Astrocyte (in vitro differentiated cells and primary cell): ENCODE measurements at regions not wholly inside any gene's neighbourhood (a gene's known extent, or its start where the extent isn't known, plus 50 kb on each side); places are given as distances from the start of the nearest gene placed in this dataset.

ENCODE experiments used
- DNase-seq: peaks from one replicate; pipeline ENCODE4 v3.0.0-alpha.2; 2010; ENCODE audit warnings: low read depth
- FAIRE-seq: peaks from 2 replicates; lab custom pipeline; 2011; peaks lifted over from hg19 to GRCh38; lab: Jason Lieb, UNC
- H2AFZ ChIP-seq: 2 replicates; pipeline ENCODE4 v1.6.0; 2012; ENCODE audit warnings: low read depth, low read length, inconsistent platforms
- H3K27ac ChIP-seq: 2 replicates; pipeline ENCODE4 v1.5.1; 2011; ENCODE audit warnings: low read depth, low read length, inconsistent platforms
- H3K27me3 ChIP-seq: 2 replicates; pipeline ENCODE4 v1.6.0; 2011; ENCODE audit warnings: low read length, inconsistent platforms; ENCODE audit not compliant: insufficient read depth
- H3K36me3 ChIP-seq: 2 replicates; pipeline ENCODE4 v1.5.1; 2011; ENCODE audit warnings: low read length, inconsistent platforms; ENCODE audit not compliant: insufficient read depth
- H3K4me1 ChIP-seq: 2 replicates; pipeline ENCODE4 v1.5.1; 2011; ENCODE audit warnings: low read length, inconsistent platforms; ENCODE audit not compliant: insufficient read depth
- H3K4me2 ChIP-seq: 2 replicates; pipeline ENCODE4 v1.6.0; 2012; ENCODE audit warnings: low read length, inconsistent platforms
- H3K4me3 ChIP-seq: 2 replicates; pipeline ENCODE4 v1.5.1; 2011; ENCODE audit warnings: low read depth, mild to moderate bottlenecking, low read length, inconsistent platforms; ENCODE audit not compliant: insufficient read depth
- H3K79me2 ChIP-seq: 2 replicates; pipeline ENCODE4 v1.6.0; 2012; ENCODE audit warnings: mild to moderate bottlenecking, low read length, inconsistent platforms; ENCODE audit not compliant: insufficient read depth
- H3K9ac ChIP-seq: 2 replicates; pipeline ENCODE4 v1.6.0; 2012; ENCODE audit warnings: mild to moderate bottlenecking, low read length, inconsistent platforms
- H3K9me3 ChIP-seq: 2 replicates; pipeline ENCODE4 v1.5.1; 2012; ENCODE audit warnings: low read depth, mild to moderate bottlenecking, low read length, inconsistent platforms; ENCODE audit not compliant: insufficient read depth
- H4K20me1 ChIP-seq: 2 replicates; pipeline ENCODE4 v1.6.0; 2012; ENCODE audit warnings: low read length, inconsistent platforms; ENCODE audit not compliant: insufficient read depth
- H3K27ac Mint-ChIP-seq: one replicate; pipeline ENCODE4 v1.8.0; 2021; ENCODE audit warnings: mild to moderate bottlenecking, mixed read lengths; ENCODE audit not compliant: unreplicated experiment
- H3K27me3 Mint-ChIP-seq: one replicate; pipeline ENCODE4 v1.8.0; 2021; ENCODE audit warnings: low read depth, mixed read lengths; ENCODE audit not compliant: unreplicated experiment
- H3K36me3 Mint-ChIP-seq: one replicate; pipeline ENCODE4 v1.8.0; 2021; ENCODE audit warnings: low read depth, mixed read lengths; ENCODE audit not compliant: unreplicated experiment
- H3K4me1 Mint-ChIP-seq: one replicate; pipeline ENCODE4 v1.8.0; 2021; ENCODE audit warnings: low read depth, mixed read lengths; ENCODE audit not compliant: unreplicated experiment
- H3K4me3 Mint-ChIP-seq: one replicate; pipeline ENCODE4 v1.8.0; 2021; ENCODE audit warnings: mild to moderate bottlenecking, moderate library complexity, mixed read lengths; ENCODE audit not compliant: unreplicated experiment
- H3K9me3 Mint-ChIP-seq: one replicate; pipeline ENCODE4 v1.8.0; 2021; ENCODE audit warnings: mild to moderate bottlenecking, mixed read lengths; ENCODE audit not compliant: unreplicated experiment
- CTCF ChIP-seq: IDR thresholded peaks from 2 replicates; pipeline ENCODE4 v1.5.1; 2011; ENCODE audit warnings: low read depth, mild to moderate bottlenecking, inconsistent platforms, low read length, moderate library complexity; ENCODE audit not compliant: insufficient read depth
- EZH2 ChIP-seq: IDR thresholded peaks from 2 replicates; pipeline ENCODE4 v1.6.1; 2012; ENCODE audit warnings: mild to moderate bottlenecking, low read length, inconsistent platforms; ENCODE audit not compliant: insufficient read depth

GRCh38 chr7:80060218-80060806, 74.3 kb upstream of the GNAI1 start:
- H3K36me3 Mint-ChIP-seq: no peaks in the 10 kb centered on the region
- Histone ChIP-seq H3K4me2 (no peak overlapping the region), H3K4me3 (no peak overlapping the region), H3K27me3 (no peaks in the 10 kb centered on the region), H3K4me1 (no peaks in the 10 kb centered on the region), H4K20me1 (no peaks in the 10 kb centered on the region), H3K9me3 (peaks cover 5% of the 10 kb centered on the region), H3K9ac (no peak overlapping the region), H2AFZ (no peak overlapping the region), H3K79me2 (no peaks in the 10 kb centered on the region), H3K27ac (no peak overlapping the region), H3K36me3 (no peaks in the 10 kb centered on the region)
- H3K27ac Mint-ChIP-seq: no peak overlapping the region
- H3K27me3 Mint-ChIP-seq: no peaks in the 10 kb centered on the region
- peak; percentile 45 for DNase-seq
- no peaks in the 10 kb centered on the region for H3K9me3 Mint-ChIP-seq
- TF ChIP-seq CTCF (peak; percentile 35), EZH2 (no peak)
- FAIRE-seq: peak; percentile 37
- no peak overlapping the region for H3K4me3 Mint-ChIP-seq
- H3K4me1 Mint-ChIP-seq: no peaks in the 10 kb centered on the region

GRCh38 chr7:80057488-80057887, 77.1 kb upstream of the GNAI1 start:
- H3K4me2 ChIP-seq: no peak overlapping the region
- H4K20me1 ChIP-seq: no peaks in the 10 kb centered on the region
- no peaks in the 10 kb centered on the region for H3K79me2 ChIP-seq
- Mint-ChIP-seq H3K4me1 (no peaks in the 10 kb centered on the region), H3K9me3 (peaks cover 3% of the 10 kb centered on the region), H3K4me3 (no peak overlapping the region), H3K36me3 (no peaks in the 10 kb centered on the region), H3K27me3 (no peaks in the 10 kb centered on the region), H3K27ac (no peak overlapping the region)
- H3K27ac ChIP-seq: no peak overlapping the region
- FAIRE-seq (no peak), DNase-seq (no peak)
- TF ChIP-seq EZH2 (no peak), CTCF (no peak)
- H3K9ac ChIP-seq: no peak overlapping the region
- peaks cover 5% of the 10 kb centered on the region for H3K9me3 ChIP-seq
- no peaks in the 10 kb centered on the region for H3K4me1 ChIP-seq
- no peak overlapping the region for H3K4me3 ChIP-seq
- no peaks in the 10 kb centered on the region for H3K27me3 ChIP-seq
- H2AFZ ChIP-seq: no peak overlapping the region
- H3K36me3 ChIP-seq: no peaks in the 10 kb centered on the region

DNA sequence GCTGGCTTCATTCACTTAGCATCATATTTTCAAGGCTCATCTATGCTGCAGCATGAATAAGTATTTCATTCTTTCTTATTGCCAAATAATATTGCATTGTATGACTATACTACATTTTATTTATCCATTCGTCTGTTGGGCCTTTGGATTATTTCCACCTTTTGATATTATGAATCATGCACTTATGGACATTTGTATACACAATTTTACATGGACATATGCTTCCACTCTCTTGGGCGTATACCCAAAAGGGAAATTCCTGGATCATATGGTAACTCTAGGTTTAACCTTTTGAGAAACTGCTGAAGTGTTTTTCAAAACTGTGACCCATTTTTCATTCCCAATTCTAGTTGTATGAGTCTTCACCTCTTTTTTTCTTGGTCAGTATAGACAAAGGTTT, 80.3 kb upstream of the GNAI1 start:
- no peaks in the 10 kb centered on the region for H3K9me3 ChIP-seq

More for the DNA sequence above, 80.3 kb upstream of the GNAI1 start:
- no peak overlapping the region for H2AFZ ChIP-seq
- H3K36me3 ChIP-seq: no peaks in the 10 kb centered on the region
- no peak overlapping the region for H3K27ac Mint-ChIP-seq
- H3K4me3 Mint-ChIP-seq: no peak overlapping the region
- H3K79me2 ChIP-seq: no peaks in the 10 kb centered on the region
- no peak for FAIRE-seq
- TF ChIP-seq CTCF: no peak
- TF ChIP-seq EZH2: no peak
- peak; percentile 57 for DNase-seq
- H3K27me3 ChIP-seq: no peaks in the 10 kb centered on the region
- no peak overlapping the region for H3K27ac ChIP-seq
- no peak overlapping the region for H3K4me2 ChIP-seq
- H3K36me3 Mint-ChIP-seq: no peaks in the 10 kb centered on the region
- no peaks in the 10 kb centered on the region for H4K20me1 ChIP-seq
- H3K27me3 Mint-ChIP-seq: no peaks in the 10 kb centered on the region
- H3K4me3 ChIP-seq: no peak overlapping the region
- H3K9ac ChIP-seq: no peak overlapping the region
- H3K4me1 Mint-ChIP-seq: no peaks in the 10 kb centered on the region
- H3K9me3 Mint-ChIP-seq: peaks cover 3% of the 10 kb centered on the region
- H3K4me1 ChIP-seq: no peaks in the 10 kb centered on the region
